GM21786 (cell line): ENCODE measurements at regions not wholly inside any gene's neighbourhood (a gene's known extent, or its start where the extent isn't known, plus 50 kb on each side); places are given as distances from the start of the nearest gene placed in this dataset.
"Not testable (repeated sequence)": the region's sequence is repeated elsewhere in the genome, so short reads cannot be mapped to it uniquely, and the experiment has no call there.

Experiments used
- ATAC-seq: cut with Tn5 transposase; IDR thresholded peaks from one replicate; pipeline ENCODE4 v1.9.1; 2021; ENCODE audit not compliant: unreplicated experiment

DNA sequence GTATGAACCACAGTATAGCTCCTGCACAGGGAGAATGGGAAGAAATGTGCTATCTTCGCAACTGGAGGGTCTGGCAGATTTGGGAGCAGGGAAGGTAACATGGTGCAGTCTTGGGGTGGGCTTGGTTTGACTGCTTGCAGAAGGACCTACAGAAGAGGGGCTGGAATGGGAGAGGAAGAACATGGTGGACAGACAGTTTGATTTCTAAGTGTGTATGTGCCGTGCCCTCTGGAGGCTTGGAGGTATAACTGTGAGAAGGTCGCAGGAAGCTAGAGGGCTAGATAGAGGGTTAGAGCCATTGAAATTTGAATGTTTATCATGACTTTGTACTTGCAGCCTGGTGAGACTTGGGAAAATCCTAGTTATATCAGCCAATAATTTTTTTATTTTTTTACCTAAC lies 169.2 kb downstream of the SQOR start:
- ATAC-seq = no peak

DNA sequence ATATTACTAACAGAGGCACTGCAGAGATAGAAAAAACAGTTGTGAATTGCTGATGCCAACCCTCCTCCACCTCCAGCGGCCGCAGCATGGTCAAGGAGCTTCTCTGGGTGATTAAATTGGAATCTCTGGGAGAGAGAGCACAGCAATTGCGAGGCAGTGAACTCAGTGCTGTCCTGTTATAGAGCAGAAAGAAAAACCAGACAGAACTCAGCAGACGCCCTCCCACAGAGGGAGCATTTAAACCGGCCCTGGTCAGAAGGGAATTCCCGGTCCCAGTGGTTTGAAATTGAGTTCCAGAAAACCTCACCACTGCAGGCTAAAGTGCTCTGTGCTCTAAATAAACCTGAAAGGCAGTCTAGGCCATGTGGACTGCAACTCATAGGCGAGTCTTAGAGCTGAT lies 175.4 kb downstream of the SQOR start:
- no peak for ATAC-seq

DNA sequence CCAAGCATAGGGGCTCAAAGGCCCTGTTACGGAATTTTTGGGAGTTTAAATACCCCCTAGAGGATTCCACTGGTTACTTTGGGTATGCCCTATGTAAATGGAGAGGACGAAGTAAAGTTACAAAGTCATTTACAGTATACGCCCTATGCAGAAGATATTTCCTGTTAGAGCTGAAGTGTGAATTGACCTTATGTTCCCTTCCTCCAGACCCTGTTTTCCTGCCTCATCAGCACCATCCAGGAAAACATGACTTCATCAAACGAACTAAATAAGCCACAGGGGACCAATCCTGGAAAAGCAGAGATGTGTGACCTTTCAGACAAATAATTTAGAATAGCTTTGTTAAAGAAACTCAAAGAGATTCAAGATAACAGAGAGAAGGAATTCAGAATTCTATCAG lies 177.4 kb downstream of the SQOR start:
- ATAC-seq = no peak

DNA sequence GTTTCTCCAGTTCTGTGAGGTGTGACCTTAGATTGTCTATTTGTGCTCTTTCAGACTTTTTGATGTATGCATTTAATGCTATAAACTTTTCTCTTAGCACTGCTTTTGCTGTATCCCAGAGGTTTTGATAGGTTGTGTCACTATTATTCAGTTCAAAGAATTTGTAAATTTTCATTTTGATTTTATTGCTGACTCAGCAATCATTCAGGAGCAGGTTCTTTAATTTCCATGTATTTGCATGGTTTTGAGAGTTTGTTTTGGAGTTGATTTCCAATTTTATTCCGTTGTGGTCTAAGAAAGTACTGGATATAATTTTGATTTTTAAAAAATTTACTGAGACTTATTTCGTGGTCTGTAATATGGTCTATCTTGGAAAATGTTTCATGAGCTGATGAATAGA lies 182.7 kb downstream of the SQOR start:
- ATAC-seq = not testable (repeated sequence)

DNA sequence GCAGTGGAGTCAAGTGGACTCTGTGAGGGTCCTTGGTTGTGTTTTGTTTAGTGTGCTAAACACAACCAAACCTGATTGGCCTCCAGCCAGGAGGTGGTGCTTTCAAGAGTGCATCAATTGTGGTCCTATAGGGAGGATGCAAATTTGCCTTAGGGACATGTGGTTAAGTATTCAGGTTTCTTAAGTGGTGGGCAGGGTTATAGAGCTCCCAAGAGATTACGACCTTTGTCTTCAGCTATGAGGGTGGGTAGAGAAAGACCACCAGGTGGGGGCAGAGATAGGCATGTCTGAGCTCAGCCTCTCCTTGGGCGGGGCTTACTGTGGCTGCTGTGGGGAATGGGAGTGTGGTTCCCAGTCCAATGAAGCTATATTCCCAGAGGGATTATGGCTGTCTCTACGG lies 186.6 kb downstream of the SQOR start:
- no peak for ATAC-seq

DNA sequence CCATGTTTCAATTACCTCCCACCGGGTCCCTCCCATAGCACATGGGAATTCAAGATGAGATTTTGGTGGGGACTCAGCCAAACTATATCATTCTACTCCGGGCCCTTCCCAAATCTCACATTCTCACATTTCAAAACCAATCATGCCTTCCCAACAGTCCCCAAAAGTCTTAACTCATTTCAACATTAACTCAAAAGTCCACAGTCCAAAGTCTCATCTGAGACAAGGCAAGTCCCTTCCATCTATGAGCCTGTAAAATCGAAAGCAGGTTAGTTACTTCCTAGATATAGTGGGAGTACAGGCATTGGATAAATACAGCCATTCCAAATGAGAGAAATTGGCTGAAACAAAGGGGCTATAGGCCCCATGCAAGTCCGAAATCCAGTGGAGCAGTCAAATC lies 188.1 kb downstream of the SQOR start:
- not testable (repeated sequence) for ATAC-seq

DNA sequence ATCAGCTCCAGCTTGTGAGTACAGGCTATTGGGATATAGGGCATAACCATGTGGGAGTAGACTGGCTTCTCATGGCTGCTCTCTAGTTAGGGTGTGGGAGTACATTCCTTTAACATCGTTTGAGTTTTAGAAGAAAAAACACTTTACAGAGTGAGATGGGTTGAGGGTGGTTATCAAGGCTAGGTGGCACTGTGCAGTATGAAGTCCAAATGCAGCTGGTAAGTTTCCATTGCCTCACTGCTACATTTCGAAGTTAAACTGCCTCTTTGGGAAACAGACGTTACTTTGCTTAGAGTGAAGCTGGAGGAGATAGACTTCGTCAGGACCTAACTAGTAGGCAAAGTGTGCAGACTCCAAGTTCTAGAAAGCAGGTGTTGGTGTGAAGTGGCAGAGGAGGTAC lies 192.4 kb downstream of the SQOR start:
- no peak for ATAC-seq

DNA sequence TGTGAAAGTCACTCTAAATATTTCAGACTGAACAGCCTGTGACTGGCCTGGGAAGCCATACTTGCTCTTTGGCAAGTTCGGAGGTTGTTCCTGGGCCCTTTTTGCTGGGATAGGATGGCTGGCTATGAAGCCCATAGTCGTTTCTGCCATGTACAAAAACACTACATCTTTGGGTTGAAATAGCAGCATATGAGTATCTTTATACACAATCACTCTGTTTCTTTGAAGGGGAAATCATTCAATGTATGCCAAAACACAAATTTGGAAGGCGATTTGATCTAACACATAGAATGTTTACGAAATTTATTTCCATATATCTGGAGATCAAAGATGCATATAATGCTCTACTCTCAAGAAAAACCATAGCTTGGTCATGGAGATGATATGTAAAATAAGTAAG lies 192.9 kb downstream of the SQOR start:
- no peak for ATAC-seq

DNA sequence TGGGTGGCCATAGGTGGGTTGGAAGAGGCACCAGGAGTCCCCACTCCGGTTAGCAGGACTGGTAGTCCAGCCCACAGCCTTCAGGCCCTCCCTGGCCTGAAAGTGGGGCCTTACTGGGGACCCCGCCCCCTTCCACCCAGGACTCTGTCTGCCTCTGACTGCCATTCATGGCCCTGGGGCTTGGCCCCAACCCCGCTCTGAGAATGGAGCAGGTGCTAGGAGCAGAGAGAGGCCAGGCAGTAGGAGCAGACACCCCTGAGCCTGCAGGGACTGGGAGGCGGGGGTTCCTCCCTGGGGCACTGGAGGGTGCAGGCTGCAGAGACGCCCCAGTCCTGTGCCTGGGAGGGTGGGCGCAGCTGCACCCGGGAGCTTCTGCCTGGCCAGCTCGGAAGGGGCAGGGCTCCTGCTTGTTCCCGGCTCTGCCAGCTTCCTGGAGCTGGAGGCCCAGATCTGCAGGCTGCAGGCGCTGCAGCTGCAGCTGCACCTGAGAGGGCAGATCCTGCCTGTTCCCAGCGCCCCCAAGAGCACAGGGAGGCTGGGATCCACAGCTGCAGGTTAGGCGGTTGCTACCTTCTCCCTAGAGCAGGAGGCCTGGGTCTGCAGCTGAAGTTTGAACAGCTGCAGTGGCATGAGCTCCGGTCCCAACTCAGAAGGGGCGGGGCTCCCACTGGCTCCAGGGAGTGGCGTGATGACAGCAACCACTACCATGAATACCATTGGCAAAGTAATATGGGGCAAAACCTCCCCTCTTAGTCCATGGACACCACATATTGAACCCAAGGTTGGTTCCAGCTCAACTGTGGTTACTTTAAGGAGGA lies 194.7 kb downstream of the SQOR start:
- no peak for ATAC-seq

DNA sequence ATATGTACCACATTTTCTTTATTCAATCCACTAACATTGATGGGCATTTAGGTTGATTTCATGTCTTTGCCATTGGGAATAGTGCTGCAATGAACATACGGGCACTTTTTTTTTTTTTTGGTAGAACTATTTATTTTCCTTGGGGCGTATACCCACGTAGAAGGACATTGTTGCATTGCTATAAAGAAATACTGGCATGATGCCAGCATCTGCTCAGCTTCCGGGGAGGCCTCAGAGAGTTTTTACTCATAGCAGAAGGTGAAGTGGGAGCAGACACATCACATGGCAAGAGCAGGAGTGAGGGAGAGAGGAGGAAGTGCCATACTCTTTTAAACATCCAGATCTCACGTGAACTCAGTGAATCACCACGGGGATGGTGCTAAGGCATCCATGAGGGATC lies 197.0 kb downstream of the SQOR start:
- ATAC-seq = no peak

DNA sequence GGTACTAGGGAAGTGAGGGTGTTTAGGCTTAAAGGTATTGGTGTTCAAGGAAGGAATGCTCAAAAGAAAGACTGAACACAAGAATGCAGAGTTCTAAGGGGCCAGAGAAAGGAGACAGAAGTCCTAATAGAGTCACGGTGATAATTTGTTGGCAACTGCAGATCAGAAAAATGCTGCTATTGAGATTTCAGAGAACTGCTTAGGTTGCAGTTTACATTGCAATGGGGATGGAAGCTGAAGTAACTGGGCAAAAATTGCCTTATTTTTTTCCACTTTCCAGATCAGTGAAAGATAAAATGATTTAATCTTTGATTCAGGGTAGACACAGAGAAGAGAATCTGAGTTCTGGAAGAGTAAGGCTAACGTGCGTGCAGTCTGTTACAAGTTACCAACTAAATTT lies 199.8 kb downstream of the SQOR start:
- no peak for ATAC-seq

DNA sequence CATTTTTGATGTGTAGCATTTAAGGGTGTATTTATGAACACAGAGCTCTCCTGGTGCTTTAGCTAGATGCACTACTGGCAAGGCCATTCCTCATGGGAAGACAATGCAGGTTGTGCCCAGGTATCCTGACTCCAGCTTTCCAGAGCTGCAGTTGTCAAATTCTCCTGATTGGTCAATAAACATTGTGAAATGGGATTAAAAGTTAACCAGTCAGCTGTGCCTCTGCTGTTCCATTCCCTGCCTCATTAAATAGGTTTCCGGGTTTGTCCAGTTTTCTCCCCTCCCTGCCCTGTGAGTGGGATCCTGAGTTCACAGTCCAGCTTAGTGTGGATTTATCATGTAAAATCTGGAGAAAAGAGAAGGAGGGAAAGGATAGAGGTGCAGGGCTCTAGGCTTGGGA lies 207.3 kb downstream of the SQOR start:
- no peak for ATAC-seq

DNA sequence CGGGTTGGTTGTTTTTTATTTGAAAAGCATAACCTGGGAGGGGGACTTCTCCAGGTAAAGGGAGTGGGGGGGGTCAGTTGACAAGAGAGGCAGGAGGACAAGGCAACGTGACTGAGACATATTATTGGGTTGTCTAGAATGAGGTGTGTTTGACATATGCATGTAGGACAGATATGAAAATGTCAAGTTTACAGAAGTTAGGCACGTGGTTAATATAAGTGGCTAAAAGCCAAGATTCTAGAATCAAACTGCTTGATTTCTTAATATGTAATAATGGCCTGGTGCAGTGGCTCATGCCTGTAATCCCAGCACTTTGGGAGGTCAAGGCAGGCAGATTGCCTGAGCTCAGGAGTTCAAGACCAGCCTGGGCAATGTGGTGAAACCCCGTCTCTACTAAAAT lies 212.8 kb downstream of the SQOR start:
- no peak for ATAC-seq

DNA sequence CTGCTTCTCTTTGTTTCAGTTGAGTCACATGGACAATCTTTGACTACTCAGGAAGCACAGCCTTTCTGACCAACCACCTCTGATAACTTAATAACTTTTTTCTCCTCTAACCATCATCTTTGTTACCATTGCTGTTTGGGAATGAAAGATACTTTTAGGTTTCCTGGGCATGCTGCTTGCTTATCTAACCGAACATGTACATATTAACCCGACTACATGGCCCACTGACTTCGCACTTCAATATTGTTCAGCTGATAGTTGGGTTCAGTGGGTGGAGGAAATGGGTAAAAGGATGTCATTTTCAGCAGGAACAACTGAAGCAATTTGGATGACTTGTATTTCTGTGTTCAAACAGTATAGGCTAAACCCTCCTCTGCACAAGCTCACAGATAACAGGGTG lies 214.3 kb downstream of the SQOR start:
- ATAC-seq = no peak

DNA sequence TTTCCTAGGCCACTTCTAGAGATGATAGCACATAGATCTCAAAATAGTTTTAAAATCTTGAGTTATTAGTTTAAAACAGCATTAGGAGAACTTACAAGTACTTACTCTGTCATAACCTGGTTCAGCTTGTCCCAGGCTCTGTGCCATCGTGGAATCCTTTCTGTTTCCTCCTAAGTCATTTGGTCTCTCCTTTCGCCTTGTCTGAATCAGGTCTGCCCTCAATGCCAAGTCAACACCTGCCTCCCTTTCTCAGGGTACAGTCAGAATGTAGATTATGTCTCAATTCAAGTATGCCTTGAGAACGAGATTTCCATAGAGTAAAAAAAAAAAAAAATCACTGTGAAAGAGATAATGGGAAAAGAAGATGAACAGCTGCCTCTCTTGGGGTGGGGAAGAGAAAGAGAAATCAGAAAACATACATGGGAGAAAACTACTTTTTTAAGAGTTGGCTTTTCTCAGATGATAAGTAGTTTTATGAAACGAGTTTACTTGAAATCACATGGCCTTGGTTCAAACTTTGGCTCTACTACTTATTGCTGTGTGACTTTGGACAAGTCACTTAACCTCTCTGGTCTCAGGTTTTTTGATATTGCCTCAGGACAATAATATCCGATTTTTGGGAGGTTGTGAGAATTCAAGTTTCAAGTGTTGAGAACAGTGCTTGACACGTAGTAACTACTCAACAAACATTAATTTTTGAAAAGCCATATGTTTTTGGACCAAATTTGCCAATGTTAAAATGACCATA lies 219.8 kb downstream of the SQOR start:
- no peak for ATAC-seq

DNA sequence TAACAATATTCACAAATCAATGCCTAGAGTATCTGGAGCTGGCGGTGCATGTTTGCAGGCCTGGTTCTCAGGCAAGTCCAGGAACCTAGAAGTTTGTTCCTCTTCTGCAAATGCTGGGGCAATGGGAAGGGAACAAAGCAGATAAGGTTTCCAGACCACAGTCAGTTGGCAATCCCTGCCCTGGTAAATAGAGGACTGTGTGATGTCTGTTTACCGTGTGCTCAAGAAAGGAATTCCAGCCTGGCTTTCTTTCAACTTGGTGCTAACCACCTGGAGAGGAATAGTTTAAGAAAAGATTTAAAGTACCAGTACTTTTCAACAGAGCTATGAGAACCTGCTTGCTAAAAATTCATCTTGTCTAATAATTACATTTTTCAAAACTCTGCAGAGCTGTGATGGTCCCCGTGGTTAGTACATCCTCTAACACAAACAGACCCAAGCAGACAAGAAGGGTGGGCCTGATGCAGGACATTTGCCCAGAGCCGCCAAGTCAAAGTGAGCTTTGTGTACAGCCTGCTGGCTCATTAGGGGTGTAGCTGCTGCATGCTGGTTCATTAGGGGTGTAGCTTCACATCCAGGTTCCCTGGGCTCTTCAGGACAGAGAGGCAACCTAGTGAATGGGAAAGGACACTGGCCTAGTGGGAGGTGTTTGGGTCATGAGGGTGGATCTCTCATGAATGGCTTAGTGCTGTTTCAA lies 220.5 kb downstream of the SQOR start:
- ATAC-seq = no peak

DNA sequence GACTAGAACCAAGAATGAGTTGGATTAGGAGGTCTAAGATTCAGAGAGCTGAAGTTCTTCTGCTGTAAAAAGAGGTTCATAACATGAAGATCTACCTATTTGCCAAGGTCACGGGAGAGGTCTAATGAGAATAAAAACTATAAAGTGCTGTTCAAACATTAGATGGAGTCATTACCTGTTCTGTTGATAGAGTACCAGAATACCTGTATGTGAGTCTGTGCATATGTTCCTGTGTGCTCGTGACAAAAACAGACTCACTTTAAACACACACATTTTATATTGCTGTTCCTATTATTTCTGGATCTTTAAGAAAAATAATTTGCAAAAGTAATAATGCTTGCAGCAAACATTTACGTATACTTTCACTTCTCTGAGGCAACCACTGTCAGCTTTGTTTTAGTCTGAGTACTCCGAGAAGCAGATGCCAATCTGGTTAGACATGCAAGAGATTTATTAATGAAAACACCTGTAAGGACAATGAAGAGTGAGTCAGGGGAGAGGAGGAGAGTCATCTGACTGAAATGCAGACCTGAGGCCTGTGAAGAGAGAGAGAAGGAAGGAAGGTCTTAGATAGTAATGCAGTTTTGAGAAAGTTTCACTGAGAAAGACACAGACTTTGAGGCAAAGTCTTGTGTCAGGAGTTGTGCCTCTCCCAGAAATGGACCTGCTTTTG lies 221.2 kb downstream of the SQOR start:
- no peak for ATAC-seq

DNA sequence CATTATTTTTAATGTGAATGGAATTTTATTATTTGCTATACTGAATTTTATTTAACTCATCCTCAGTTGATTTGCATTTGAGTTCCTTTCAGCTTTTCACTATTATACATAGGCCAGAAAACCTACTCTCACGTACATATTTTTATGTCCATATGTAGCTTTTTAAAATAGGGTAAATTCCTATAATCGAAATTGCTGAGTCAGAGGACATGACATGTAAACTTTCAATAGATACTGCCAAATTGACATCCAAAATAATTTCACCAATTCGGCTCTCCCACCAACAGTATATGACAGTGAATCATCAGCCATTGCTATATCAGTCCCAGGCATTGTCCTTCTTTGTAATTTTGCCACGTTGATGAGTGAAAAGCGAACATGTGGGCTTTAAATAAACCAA lies 222.5 kb downstream of the SQOR start:
- ATAC-seq = no peak

DNA sequence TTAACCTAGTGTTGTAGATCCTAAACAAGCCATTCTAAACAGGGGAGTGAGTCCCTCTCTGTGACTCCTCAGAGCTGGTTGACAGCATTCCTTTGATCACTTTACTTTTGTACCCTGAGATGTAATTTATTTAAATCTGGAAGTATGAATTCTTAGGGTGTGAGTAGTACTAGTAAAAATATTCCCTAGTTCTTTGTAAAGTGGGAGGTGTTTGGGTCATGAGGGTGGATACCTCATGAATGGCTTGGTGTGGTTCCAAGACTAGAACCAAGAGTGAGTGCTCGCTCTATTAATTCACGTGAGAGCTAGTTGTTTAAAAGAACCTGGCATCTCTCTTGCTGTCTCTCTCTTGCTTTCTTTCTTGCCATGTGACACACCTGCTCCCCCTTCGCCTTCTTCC lies 223.7 kb downstream of the SQOR start:
- ATAC-seq = no peak

DNA sequence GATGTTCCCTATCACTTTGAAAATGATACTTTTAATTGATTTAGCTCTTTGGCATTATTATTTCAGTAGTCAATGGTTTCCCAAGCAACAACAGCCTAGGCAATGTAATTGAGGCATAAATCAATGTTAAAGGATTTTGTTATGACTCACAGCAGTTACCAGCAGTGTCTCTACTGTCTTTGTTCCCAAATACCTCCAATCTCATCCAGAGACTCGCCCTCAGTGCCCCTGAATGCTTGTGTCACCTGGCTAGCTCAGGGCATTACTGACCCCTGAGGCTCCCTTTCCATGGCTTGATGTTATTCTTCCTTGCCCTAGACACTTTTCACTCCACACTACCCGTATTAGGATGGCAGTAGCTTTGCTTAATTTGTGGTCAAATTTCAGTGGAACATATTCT lies 227.2 kb downstream of the SQOR start:
- ATAC-seq = no peak

DNA sequence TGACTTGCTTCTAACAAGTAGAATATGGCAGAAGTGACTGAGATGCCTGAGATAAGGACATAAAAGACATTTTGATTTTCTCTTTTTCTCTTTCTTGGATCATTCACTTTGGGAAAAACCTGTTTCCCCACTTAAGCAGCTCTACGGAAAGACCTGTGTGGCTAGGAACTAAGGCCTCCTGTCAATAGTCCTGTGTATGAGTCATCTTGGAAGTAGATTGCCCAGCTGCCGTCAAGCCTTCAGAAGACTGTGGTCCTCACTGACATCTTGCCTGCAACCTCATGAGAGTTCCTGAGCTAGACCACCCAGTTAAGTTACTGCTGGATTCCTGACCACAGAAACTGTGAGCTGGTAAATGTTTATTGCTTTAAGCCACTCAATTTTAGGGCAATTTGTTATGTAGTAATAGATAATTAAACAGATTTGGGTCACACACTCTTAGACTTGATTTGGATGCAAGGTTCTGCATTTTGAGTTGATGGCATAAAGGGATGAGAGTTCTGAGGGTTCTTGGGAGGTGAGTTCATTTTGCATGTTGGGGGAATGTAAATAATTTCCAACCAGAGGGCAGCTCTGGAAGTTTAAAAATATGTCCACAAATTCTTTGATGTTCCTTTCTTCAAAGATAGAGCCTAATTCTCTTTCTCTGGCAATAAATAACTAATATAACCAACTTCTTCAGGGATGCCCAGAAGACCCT lies 229.2 kb downstream of the SQOR start:
- no peak for ATAC-seq
